ENCODE measurements at regions not wholly inside any gene's neighbourhood (a gene's known extent, or its start where the extent isn't known, plus 50 kb on each side); places are given as distances from the start of the nearest gene placed in this dataset.

- Histone ChIP-seq H3K18ac (ENCODE audit: insufficient read length, low read depth, low read length) (no peak overlapping the region), H2BK120ac (ENCODE audit: low read depth, low read length, poor library complexity, severe bottlenecking) (no peak overlapping the region), H4K5ac (ENCODE audit: insufficient read length, low read depth, low read length) (no peak overlapping the region), H3K9ac (ENCODE audit: extremely low read depth, insufficient read length, low read length) (no peak overlapping the region), H3K4ac (ENCODE audit: low read depth, low read length) (no peak overlapping the region), H3K27ac (ENCODE audit: insufficient read length, low read depth, low read length) (no peak overlapping the region), H4K20me1 (ENCODE audit: control insufficient read depth, insufficient read depth, insufficient read length) (no peaks in the 10 kb centered on the region), H3K9me3 (ENCODE audit: control insufficient read depth, low read depth, low read length) (no peaks in the 10 kb centered on the region), H4K91ac (ENCODE audit: insufficient read length, low read depth, low read length) (no peak overlapping the region), H3K23ac (ENCODE audit: insufficient read length, low read depth, low read length) (no peak overlapping the region), H3K79me1 (ENCODE audit: insufficient read depth, low read depth, low read length, poor library complexity, severe bottlenecking) (no peaks in the 10 kb centered on the region), H3K23me2 (ENCODE audit: insufficient read length, low read depth, low read length, poor library complexity, severe bottlenecking) (no peaks in the 10 kb centered on the region), H3T11ph (ENCODE audit: low read length) (no peak overlapping the region), H2AFZ (ENCODE audit: low read length) (no peak overlapping the region), H3K4me1 (ENCODE audit: insufficient read depth, low read length) (no peaks in the 10 kb centered on the region), H3K79me2 (ENCODE audit: insufficient read depth, low read length) (no peaks in the 10 kb centered on the region), H2BK12ac (ENCODE audit: insufficient read length, low read depth, low read length) (no peak overlapping the region), H2BK15ac (ENCODE audit: low read depth, low read length) (no peak overlapping the region), H3K27me3 (ENCODE audit: insufficient read depth, low read length) (no peaks in the 10 kb centered on the region), H2AK5ac (ENCODE audit: insufficient read length, low read length) (no peak overlapping the region), H2BK20ac (ENCODE audit: low read depth, low read length, poor library complexity, severe bottlenecking) (no peak overlapping the region), H4K8ac (replicated peaks; ENCODE audit: insufficient read length, low read depth, low read length) (no peak overlapping the region), H3K14ac (ENCODE audit: insufficient read depth, low read length) (no peak overlapping the region), H3K4me2 (ENCODE audit: insufficient read depth, insufficient read length, low read length) (no peak overlapping the region), H2BK5ac (ENCODE audit: insufficient read length, low read length) (no peak overlapping the region), H3K56ac (ENCODE audit: insufficient read length, low read depth, low read length) (no peak overlapping the region)
- Mint-ChIP-seq H3K4me3 (no peak overlapping the region), H3K4me1 (peaks cover 6 to 10% of the 10 kb centered on the region in 2 experiments; a peak in 3 of 4 replicates), H3K36me3 (ENCODE audit: insufficient read depth in 1 of 3, low read depth in 3 of 3) (no peaks in the 10 kb centered on the region; a peak in 1 of 7 replicates), H3K27me3 (ENCODE audit: low read depth) (peaks cover 6% of the 10 kb centered on the region), H3K27ac (no peak overlapping the region), H3K9me3 (no peaks in the 10 kb centered on the region)
- DNase-seq = no peak
- no peak for TF ChIP-seq CTCF (conservative IDR thresholded peaks at IDR 0.05)
- no CpG with 5 or more reads among the region's 6 CpGs for WGBS (ENCODE audit: extremely low coverage, insufficient read length, low lambda C conversion rate)
Observed at GRCh38 chr13:110015253-110015652, 228.9 kb upstream of the IRS2 start.
